PC-3 (cell line): ENCODE measurements at regions not wholly inside any gene's neighbourhood (a gene's known extent, or its start where the extent isn't known, plus 50 kb on each side); places are given as distances from the start of the nearest gene placed in this dataset.

Source experiments
- ATAC-seq: fragments of 200-7000 bp; cut with Tn5 transposase; 2 replicates; pipeline ENCODE4 v1.9.1; 2020; ENCODE audit warnings: mild to moderate bottlenecking, moderate library complexity
- BruUV-seq: library from RNA; stranded (reverse); fragments of 400-500 nt; replicated peaks from 2 replicates; lab custom pipeline; 2021; lab: Mats Ljungman, UMichigan
- CTCF ChIA-PET: fragments of 300-600 bp; sonication (Branson Sonifier 250); formaldehyde crosslinking; loops from one replicate; lab custom pipeline; 2022; ENCODE audit warnings: antibody characterized with exemption; lab: Charles Lee
- POLR2A ChIA-PET: fragments of 300-600 bp; sonication (Branson Sonifier 250); formaldehyde crosslinking; loops from one replicate; lab custom pipeline; 2022; ENCODE audit warnings: antibody characterized with exemption; ENCODE audit not compliant: unreplicated experiment; lab: Charles Lee
- DNase-seq: peaks from one replicate; pipeline ENCODE4 v3.0.0-alpha.2; 2015
- H2AFZ ChIP-seq: fragments of 300-600 bp; sonication (generic); 2 replicates; pipeline ENCODE4 v1.6.0; 2016; ENCODE audit warnings: antibody characterized with exemption, low read length
- H3F3A ChIP-seq: fragments of 300-600 bp; sonication (generic); one replicate; pipeline ENCODE4 v1.6.0; 2017; ENCODE audit warnings: antibody characterized with exemption, low read length, control low read depth, mild to moderate bottlenecking; ENCODE audit not compliant: unreplicated experiment
- H3K27ac ChIP-seq: fragments of 300-600 bp; sonication (generic); 2 replicates; pipeline ENCODE4 v1.5.1; 2016; ENCODE audit warnings: mild to moderate bottlenecking, low read length
- H3K27me3 ChIP-seq: fragments of 300-600 bp; sonication (generic); 2 replicates; pipeline ENCODE4 v1.6.1; 2016; ENCODE audit warnings: low read length, mixed read lengths
- H3K36me3 ChIP-seq: fragments of 300-600 bp; sonication (generic); 2 replicates; pipeline ENCODE4 v1.6.1; 2016; ENCODE audit warnings: low read depth, mixed run types, low read length, mixed read lengths
- H3K4me1 ChIP-seq: fragments of 300-600 bp; sonication (generic); 2 replicates; pipeline ENCODE4 v1.5.1; 2016; ENCODE audit warnings: low read length; ENCODE audit not compliant: insufficient read depth
- H3K4me2 ChIP-seq: fragments of 300-600 bp; sonication (generic); 2 replicates; pipeline ENCODE4 v1.6.0; 2016; ENCODE audit warnings: low read length
- H3K4me3 ChIP-seq: fragments of 300-600 bp; sonication (generic); 2 replicates; pipeline ENCODE4 v1.5.1; 2016; ENCODE audit warnings: mild to moderate bottlenecking, low read length, mixed read lengths
- H3K79me2 ChIP-seq: fragments of 300-600 bp; sonication (generic); 2 replicates; pipeline ENCODE4 v1.6.1; 2017; ENCODE audit warnings: low read length, mixed read lengths
- H3K9ac ChIP-seq: fragments of 300-600 bp; sonication (generic); 2 replicates; pipeline ENCODE4 v1.6.0; 2016; ENCODE audit warnings: mild to moderate bottlenecking, low read length
- H3K9me2 ChIP-seq: fragments of 300-600 bp; sonication (generic); replicated peaks from 2 replicates; pipeline ENCODE4 v1.6.1; 2016; ENCODE audit warnings: mixed run types, low read length, mixed read lengths
- H3K9me3 ChIP-seq: fragments of 300-600 bp; sonication (generic); 2 replicates; pipeline ENCODE4 v1.6.1; 2016; ENCODE audit warnings: low read length, mixed read lengths
- H4K20me1 ChIP-seq: fragments of 300-600 bp; sonication (generic); 2 replicates; pipeline ENCODE4 v1.6.1; 2016; ENCODE audit warnings: low read length, mixed read lengths
- CTCF ChIP-seq: fragments of 300-600 bp; sonication (generic); conservative IDR thresholded peaks from 2 replicates; pipeline ENCODE4 v1.5.1; 2017; ENCODE audit warnings: antibody characterized with exemption, low read depth, mild to moderate bottlenecking, low read length
- EZH2 ChIP-seq: fragments of 300-600 bp; sonication (generic); IDR thresholded peaks from one replicate; pipeline ENCODE4 v1.6.1; 2017; ENCODE audit warnings: antibody characterized with exemption, mild to moderate bottlenecking, low read length; ENCODE audit not compliant: unreplicated experiment
- EZH2phosphoT487 ChIP-seq: fragments of 300-600 bp; sonication (generic); IDR thresholded peaks from 2 replicates; pipeline ENCODE4 v1.6.1; 2018; ENCODE audit warnings: mild to moderate bottlenecking, antibody characterized with exemption, low read length, borderline replicate concordance
- intact Hi-C: fragments of 100-400 bp; cut with micrococcal nuclease; formaldehyde crosslinking; loops from 2 replicates; pipeline ENCODE4 v1.9.0; 2023

- Histone ChIP-seq H3K9me3 (no peaks in the 10 kb centered on the region), H3K79me2 (no peaks in the 10 kb centered on the region), H4K20me1 (no peaks in the 10 kb centered on the region), H3K9ac (no peak overlapping the region), H3K36me3 (no peaks in the 10 kb centered on the region), H3F3A (no peaks in the 10 kb centered on the region), H3K4me2 (no peak overlapping the region), H3K9me2 (no peaks in the 10 kb centered on the region), H3K27me3 (no peaks in the 10 kb centered on the region), H3K4me3 (no peak overlapping the region), H2AFZ (no peak overlapping the region), H3K4me1 (peaks cover 20% of the 10 kb centered on the region), H3K27ac (no peak overlapping the region)
- intact Hi-C loops, result loop anchor here (1.0 to 10.0 kb wide), 2 partner anchors 78 to 398 kb away; partner anchors contain the start of gene C1orf105
- ATAC-seq, result no peak
- POLR2A ChIA-PET, result interaction anchor here (0.7 kb wide), 1 partner anchor 78 kb away, joined by 3 read pairs; no protein-coding TSS in a partner anchor
- CTCF ChIA-PET, result interaction anchor here (0.6 to 2.3 kb wide), 8 partner anchors 76 to 1107 kb away, joined by 3 to 12 read pairs (median 4); no protein-coding TSS in a partner anchor
- peak; percentile 48 for TF ChIP-seq CTCF
- TF ChIP-seq EZH2, result no peak
- no peak for TF ChIP-seq EZH2phosphoT487
- no peak for DNase-seq
- no TSS peak for BruUV-seq
Measured at GRCh38 chr1:172822886-172823285, 164.0 kb downstream of the FASLG start.

- ChIA-PET CTCF (interaction anchor here (0.6 to 2.3 kb wide), 5 partner anchors 78 to 604 kb away, joined by 3 to 12 read pairs (median 6); no protein-coding TSS in a partner anchor), POLR2A (interaction anchor here (0.7 kb wide), 1 partner anchor 79 kb away, joined by 3 read pairs; no protein-coding TSS in a partner anchor)
- no peaks in the 10 kb centered on the region for H3K27me3 ChIP-seq
- no peaks in the 10 kb centered on the region for H4K20me1 ChIP-seq
- H3K4me2 ChIP-seq, result no peak overlapping the region
- no TSS peak for BruUV-seq
- H3K4me3 ChIP-seq, result no peak overlapping the region
- H3K9ac ChIP-seq, result no peak overlapping the region
- H3K4me1 ChIP-seq, result peaks cover 20% of the 10 kb centered on the region
- H3K27ac ChIP-seq, result no peak overlapping the region
- intact Hi-C loops, result loop anchor here (1.0 to 10.0 kb wide), 2 partner anchors 78 to 399 kb away; partner anchors contain the start of gene C1orf105
- no peaks in the 10 kb centered on the region for H3F3A ChIP-seq
- no peaks in the 10 kb centered on the region for H3K36me3 ChIP-seq
- no peaks in the 10 kb centered on the region for H3K9me2 ChIP-seq
- no peaks in the 10 kb centered on the region for H3K79me2 ChIP-seq
- ATAC-seq (no peak), DNase-seq (no peak)
- TF ChIP-seq EZH2, result no peak
- no peak for TF ChIP-seq EZH2phosphoT487
- no peak for TF ChIP-seq CTCF
- no peaks in the 10 kb centered on the region for H3K9me3 ChIP-seq
- H2AFZ ChIP-seq, result no peak overlapping the region
Measured at GRCh38 chr1:172823534-172823933, 164.6 kb downstream of the FASLG start.

GRCh38 chr1:172824209-172824608 lies 165.3 kb downstream of the FASLG start:
- DNase-seq, result no peak
- peaks cover 20% of the 10 kb centered on the region for H3K4me1 ChIP-seq
- no peak overlapping the region for H2AFZ ChIP-seq
- intact Hi-C loops, result loop anchor here (10.0 kb wide), 1 partner anchor 399 kb away; the partner anchor contains the start of gene C1orf105
- H3K27ac ChIP-seq, result no peak overlapping the region
- H3K79me2 ChIP-seq, result no peaks in the 10 kb centered on the region
- no peak overlapping the region for H3K9ac ChIP-seq
- no peaks in the 10 kb centered on the region for H3K9me2 ChIP-seq
- no peaks in the 10 kb centered on the region for H3K27me3 ChIP-seq
- TF ChIP-seq EZH2 (no peak), EZH2phosphoT487 (no peak), CTCF (no peak)
- CTCF ChIA-PET, result interaction anchor here (2.3 kb wide), 1 partner anchor 79 kb away, joined by 9 read pairs; no protein-coding TSS in a partner anchor
- no TSS peak for BruUV-seq
- H3F3A ChIP-seq, result no peaks in the 10 kb centered on the region
- no peaks in the 10 kb centered on the region for H3K9me3 ChIP-seq
- H3K36me3 ChIP-seq, result no peaks in the 10 kb centered on the region
- no peak overlapping the region for H3K4me3 ChIP-seq
- H3K4me2 ChIP-seq, result no peak overlapping the region
- POLR2A ChIA-PET, result interaction anchor here (0.5 to 0.6 kb wide), 2 partner anchors 268 to 383 kb away, joined by 3 to 4 read pairs; partner anchors contain the start of gene TNFSF4
- no peaks in the 10 kb centered on the region for H4K20me1 ChIP-seq
- ATAC-seq, result no peak
